ENCODE measurements at regions not wholly inside any gene's neighbourhood (a gene's known extent, or its start where the extent isn't known, plus 50 kb on each side); places are given as distances from the start of the nearest gene placed in this dataset.
A peak's percentile ranks its signal among the peaks of the same experiment; 100 is the strongest.

GRCh38 chr22:48256041-48256739, 1493.7 kb downstream of the TBC1D22A start:
- ChIA-PET POLR2A (no interaction called here), CTCF (no interaction called here)
- H3K27me3 Mint-ChIP-seq, result peaks cover 8 to 29% of the 10 kb centered on the region in 2 donors
- H3K27me3 ChIP-seq (ENCODE audit: insufficient read depth, low read length, poor library complexity, severe bottlenecking), result no peaks in the 10 kb centered on the region
- no peak for DNase-seq
- H3K36me3 ChIP-seq (ENCODE audit: insufficient read depth, low read length), result no peaks in the 10 kb centered on the region
- no peaks in the 10 kb centered on the region for H3K4me1 ChIP-seq (ENCODE audit: insufficient read depth, low read length)
- H3K4me1 Mint-ChIP-seq, result peaks cover 0 to 2% (median 0%) of the 10 kb centered on the region in 3 donors
- no peak overlapping the region for H3K27ac ChIP-seq (ENCODE audit: low read depth, low read length)
- no peak overlapping the region for H3K4me3 ChIP-seq (ENCODE audit: low read length)
- H3K4me3 Mint-ChIP-seq, result no peak overlapping the region
- H3K36me3 Mint-ChIP-seq, result no peaks in the 10 kb centered on the region
- H3K9me3 Mint-ChIP-seq, result no peaks in the 10 kb centered on the region
- no peaks in the 10 kb centered on the region for H3K9me3 ChIP-seq (ENCODE audit: low read length)
- H3K27ac Mint-ChIP-seq, result no peak overlapping the region

- H3K36me3 Mint-ChIP-seq, result no peaks in the 10 kb centered on the region
- H3K4me1 Mint-ChIP-seq, result peaks cover 0 to 2% (median 0%) of the 10 kb centered on the region in 3 donors
- peaks cover 14 to 35% of the 10 kb centered on the region in 2 donors for H3K27me3 Mint-ChIP-seq
- no peak overlapping the region for H3K27ac Mint-ChIP-seq
- Histone ChIP-seq H3K27ac (ENCODE audit: low read depth, low read length) (no peak overlapping the region), H3K9me3 (ENCODE audit: low read length) (no peaks in the 10 kb centered on the region), H3K36me3 (ENCODE audit: insufficient read depth, low read length) (no peaks in the 10 kb centered on the region), H3K4me3 (ENCODE audit: low read length) (no peak overlapping the region), H3K27me3 (ENCODE audit: insufficient read depth, low read length, poor library complexity, severe bottlenecking) (no peaks in the 10 kb centered on the region), H3K4me1 (ENCODE audit: insufficient read depth, low read length) (no peaks in the 10 kb centered on the region)
- no peak overlapping the region for H3K4me3 Mint-ChIP-seq
- CTCF ChIA-PET, result no interaction called here
- POLR2A ChIA-PET, result no interaction called here
- no peak for DNase-seq
- H3K9me3 Mint-ChIP-seq, result no peaks in the 10 kb centered on the region
Measured at GRCh38 chr22:48254311-48254873, 1491.9 kb downstream of the TBC1D22A start.

GRCh38 chr22:48253573-48253972, 1491.1 kb downstream of the TBC1D22A start:
- H3K27me3 Mint-ChIP-seq, result peaks cover 14 to 35% of the 10 kb centered on the region in 2 donors
- Histone ChIP-seq H3K27ac (ENCODE audit: low read depth, low read length) (no peak overlapping the region), H3K9me3 (ENCODE audit: low read length) (no peaks in the 10 kb centered on the region), H3K4me1 (ENCODE audit: insufficient read depth, low read length) (no peaks in the 10 kb centered on the region), H3K4me3 (ENCODE audit: low read length) (no peak overlapping the region), H3K27me3 (ENCODE audit: insufficient read depth, low read length, poor library complexity, severe bottlenecking) (no peaks in the 10 kb centered on the region), H3K36me3 (ENCODE audit: insufficient read depth, low read length) (no peaks in the 10 kb centered on the region)
- POLR2A ChIA-PET, result no interaction called here
- H3K4me3 Mint-ChIP-seq, result no peak overlapping the region
- H3K4me1 Mint-ChIP-seq, result peaks cover 0 to 2% (median 0%) of the 10 kb centered on the region in 3 donors
- DNase-seq, result no peak
- H3K27ac Mint-ChIP-seq, result no peak overlapping the region
- no peaks in the 10 kb centered on the region for H3K9me3 Mint-ChIP-seq
- CTCF ChIA-PET, result no interaction called here
- no peaks in the 10 kb centered on the region for H3K36me3 Mint-ChIP-seq

GRCh38 chr22:48253136-48253535, 1490.7 kb downstream of the TBC1D22A start:
- Mint-ChIP-seq H3K9me3 (no peaks in the 10 kb centered on the region), H3K4me3 (no peak overlapping the region), H3K36me3 (no peaks in the 10 kb centered on the region), H3K27ac (no peak overlapping the region), H3K27me3 (peaks cover 14 to 39% of the 10 kb centered on the region in 2 donors), H3K4me1 (peaks cover 0 to under 1% (median 0%) of the 10 kb centered on the region in 3 donors)
- no peaks in the 10 kb centered on the region for H3K27me3 ChIP-seq (ENCODE audit: insufficient read depth, low read length, poor library complexity, severe bottlenecking)
- H3K4me1 ChIP-seq (ENCODE audit: insufficient read depth, low read length), result no peaks in the 10 kb centered on the region
- POLR2A ChIA-PET, result no interaction called here
- no peak for DNase-seq
- CTCF ChIA-PET, result no interaction called here
- H3K27ac ChIP-seq (ENCODE audit: low read depth, low read length), result no peak overlapping the region
- H3K36me3 ChIP-seq (ENCODE audit: insufficient read depth, low read length), result no peaks in the 10 kb centered on the region
- no peak overlapping the region for H3K4me3 ChIP-seq (ENCODE audit: low read length)
- H3K9me3 ChIP-seq (ENCODE audit: low read length), result no peaks in the 10 kb centered on the region

GRCh38 chr22:48251629-48252028, 1489.2 kb downstream of the TBC1D22A start:
- H3K4me3 Mint-ChIP-seq, result peak overlapping the region in 1 of 7 donors; percentile 76
- H3K27me3 Mint-ChIP-seq, result peaks cover 21 to 47% of the 10 kb centered on the region in 2 donors

GRCh38 chr22:48250937-48251530, 1488.6 kb downstream of the TBC1D22A start:
- no peaks in the 10 kb centered on the region for H3K9me3 Mint-ChIP-seq
- H3K4me1 Mint-ChIP-seq, result peaks cover 0 to 1% (median 0%) of the 10 kb centered on the region in 3 donors
- peaks cover 21 to 53% of the 10 kb centered on the region in 2 donors for H3K27me3 Mint-ChIP-seq
- Histone ChIP-seq H3K9me3 (ENCODE audit: low read length) (no peaks in the 10 kb centered on the region), H3K27me3 (ENCODE audit: insufficient read depth, low read length, poor library complexity, severe bottlenecking) (no peaks in the 10 kb centered on the region), H3K27ac (ENCODE audit: low read depth, low read length) (no peak overlapping the region), H3K4me3 (ENCODE audit: low read length) (no peak overlapping the region), H3K36me3 (ENCODE audit: insufficient read depth, low read length) (no peaks in the 10 kb centered on the region), H3K4me1 (ENCODE audit: insufficient read depth, low read length) (no peaks in the 10 kb centered on the region)
- ChIA-PET CTCF (no interaction called here), POLR2A (no interaction called here)
- no peaks in the 10 kb centered on the region for H3K36me3 Mint-ChIP-seq
- no peak overlapping the region for H3K27ac Mint-ChIP-seq
- no peak overlapping the region for H3K4me3 Mint-ChIP-seq
- DNase-seq, result no peak

More at GRCh38 chr22:48251629-48252028, 1489.2 kb downstream of the TBC1D22A start:
- no peaks in the 10 kb centered on the region for H3K4me1 ChIP-seq (ENCODE audit: insufficient read depth, low read length)
- POLR2A ChIA-PET, result no interaction called here
- H3K9me3 ChIP-seq (ENCODE audit: low read length), result no peaks in the 10 kb centered on the region
- no peaks in the 10 kb centered on the region for H3K9me3 Mint-ChIP-seq
- CTCF ChIA-PET, result no interaction called here
- H3K36me3 ChIP-seq (ENCODE audit: insufficient read depth, low read length), result no peaks in the 10 kb centered on the region
- no peak overlapping the region for H3K27ac Mint-ChIP-seq
- H3K4me3 ChIP-seq (ENCODE audit: low read length), result no peak overlapping the region
- H3K36me3 Mint-ChIP-seq, result no peaks in the 10 kb centered on the region
- no peak for DNase-seq
- H3K27ac ChIP-seq (ENCODE audit: low read depth, low read length), result no peak overlapping the region
- H3K27me3 ChIP-seq (ENCODE audit: insufficient read depth, low read length, poor library complexity, severe bottlenecking), result no peaks in the 10 kb centered on the region
- peaks cover 0 to 1% (median 0%) of the 10 kb centered on the region in 3 donors for H3K4me1 Mint-ChIP-seq

- Mint-ChIP-seq H3K9me3 (no peaks in the 10 kb centered on the region), H3K4me3 (no peak overlapping the region), H3K36me3 (no peaks in the 10 kb centered on the region), H3K27me3 (peaks cover 23 to 55% of the 10 kb centered on the region in 2 donors), H3K4me1 (peaks cover 2 to 3% (median 3%) of the 10 kb centered on the region in 3 donors), H3K27ac (no peak overlapping the region)
- Histone ChIP-seq H3K36me3 (ENCODE audit: insufficient read depth, low read length) (no peaks in the 10 kb centered on the region), H3K4me3 (ENCODE audit: low read length) (no peak overlapping the region), H3K9me3 (ENCODE audit: low read length) (no peaks in the 10 kb centered on the region), H3K27ac (ENCODE audit: low read depth, low read length) (no peak overlapping the region), H3K27me3 (ENCODE audit: insufficient read depth, low read length, poor library complexity, severe bottlenecking) (no peaks in the 10 kb centered on the region), H3K4me1 (ENCODE audit: insufficient read depth, low read length) (no peaks in the 10 kb centered on the region)
- POLR2A ChIA-PET, result no interaction called here
- no peak for DNase-seq
- CTCF ChIA-PET, result no interaction called here
Measured at GRCh38 chr22:48250286-48250895, 1487.9 kb downstream of the TBC1D22A start.

- peaks cover 22 to 53% of the 10 kb centered on the region in 2 donors for H3K27me3 Mint-ChIP-seq
- POLR2A ChIA-PET, result no interaction called here
- no peak overlapping the region for H3K27ac Mint-ChIP-seq
Measured at GRCh38 chr22:48249713-48250268, 1487.3 kb downstream of the TBC1D22A start.

More at GRCh38 chr22:48249713-48250268, 1487.3 kb downstream of the TBC1D22A start:
- Mint-ChIP-seq H3K4me3 (no peak overlapping the region), H3K9me3 (no peaks in the 10 kb centered on the region), H3K4me1 (peaks cover 8 to 9% (median 9%) of the 10 kb centered on the region in 3 donors), H3K36me3 (no peaks in the 10 kb centered on the region)
- no peak for DNase-seq
- H3K4me3 ChIP-seq (ENCODE audit: low read length), result no peak overlapping the region
- peaks cover 5% of the 10 kb centered on the region for H3K4me1 ChIP-seq (ENCODE audit: insufficient read depth, low read length)
- no peaks in the 10 kb centered on the region for H3K36me3 ChIP-seq (ENCODE audit: insufficient read depth, low read length)
- CTCF ChIA-PET, result no interaction called here
- H3K27me3 ChIP-seq (ENCODE audit: insufficient read depth, low read length, poor library complexity, severe bottlenecking), result no peaks in the 10 kb centered on the region
- H3K27ac ChIP-seq (ENCODE audit: low read depth, low read length), result no peak overlapping the region
- no peaks in the 10 kb centered on the region for H3K9me3 ChIP-seq (ENCODE audit: low read length)

Data from CD8-positive, alpha-beta memory T cell (primary cell).